Testis (tissue), 2 donors: ENCODE measurements at regions not wholly inside any gene's neighbourhood (a gene's known extent, or its start where the extent isn't known, plus 50 kb on each side); places are given as distances from the start of the nearest gene placed in this dataset.

ENCODE experiments used
- POLR2A ChIP-seq: fragments of 450-650 bp; IDR thresholded peaks from one replicate; pipeline ENCODE4 v1.6.1; 2017; ENCODE audit warnings: antibody characterized with exemption, mild to moderate bottlenecking, moderate library complexity
- TF ChIP-seq, protein P1 (sequence below), 3 experiments: fragments of 450-650 bp in 2 of 3; fragments of 200-600 bp in 1 of 3; sonication (generic) in 1 of 3; IDR thresholded peaks; one replicate each; pipeline ENCODE4 v1.5.1; 2016 to 2019; ENCODE audit warnings: antibody characterized with exemption in 3 of 3, mild to moderate bottlenecking in 2 of 3, moderate library complexity in 1 of 3

- TF ChIP-seq, protein P1, sequence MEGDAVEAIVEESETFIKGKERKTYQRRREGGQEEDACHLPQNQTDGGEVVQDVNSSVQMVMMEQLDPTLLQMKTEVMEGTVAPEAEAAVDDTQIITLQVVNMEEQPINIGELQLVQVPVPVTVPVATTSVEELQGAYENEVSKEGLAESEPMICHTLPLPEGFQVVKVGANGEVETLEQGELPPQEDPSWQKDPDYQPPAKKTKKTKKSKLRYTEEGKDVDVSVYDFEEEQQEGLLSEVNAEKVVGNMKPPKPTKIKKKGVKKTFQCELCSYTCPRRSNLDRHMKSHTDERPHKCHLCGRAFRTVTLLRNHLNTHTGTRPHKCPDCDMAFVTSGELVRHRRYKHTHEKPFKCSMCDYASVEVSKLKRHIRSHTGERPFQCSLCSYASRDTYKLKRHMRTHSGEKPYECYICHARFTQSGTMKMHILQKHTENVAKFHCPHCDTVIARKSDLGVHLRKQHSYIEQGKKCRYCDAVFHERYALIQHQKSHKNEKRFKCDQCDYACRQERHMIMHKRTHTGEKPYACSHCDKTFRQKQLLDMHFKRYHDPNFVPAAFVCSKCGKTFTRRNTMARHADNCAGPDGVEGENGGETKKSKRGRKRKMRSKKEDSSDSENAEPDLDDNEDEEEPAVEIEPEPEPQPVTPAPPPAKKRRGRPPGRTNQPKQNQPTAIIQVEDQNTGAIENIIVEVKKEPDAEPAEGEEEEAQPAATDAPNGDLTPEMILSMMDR (IDR thresholded peaks at IDR 0.05) = no peak
- no peak for TF ChIP-seq POLR2A
These were observed 477.6 kb upstream of the GRID2 start for GRCh38 chr4:91826186-91826585.
